IPS-11a (cell line): ENCODE measurements at regions not wholly inside any gene's neighbourhood (a gene's known extent, or its start where the extent isn't known, plus 50 kb on each side); places are given as distances from the start of the nearest gene placed in this dataset.
"Not testable (repeated sequence)": the region's sequence is repeated elsewhere in the genome, so short reads cannot be mapped to it uniquely, and the experiment has no call there.

Source experiments
- H3K4me3 ChIP-seq: one replicate; pipeline ENCODE4 v1.5.1; 2013; ENCODE audit warnings: low read depth, low read length, control low read depth

DNA sequence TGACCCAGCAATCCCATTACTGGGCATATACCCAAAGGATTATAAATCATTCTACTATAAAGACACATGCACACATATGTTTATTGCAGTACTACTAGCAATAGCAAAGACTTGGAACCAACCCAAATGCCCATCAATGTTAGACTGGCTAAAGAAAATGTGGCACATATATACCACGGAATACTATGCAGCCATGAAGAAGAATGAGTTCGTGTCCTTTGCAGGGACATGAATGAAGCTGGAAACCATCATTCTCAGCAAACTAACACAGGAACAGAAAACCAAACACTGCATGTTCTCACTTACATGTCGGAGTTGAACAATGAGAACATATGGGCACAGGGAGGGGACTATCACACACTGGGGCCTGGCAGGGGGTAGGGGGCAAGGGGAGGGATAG lies 183.0 kb downstream of the HACE1 start:
- not testable (repeated sequence) for H3K4me3 ChIP-seq

GRCh38 chr6:104675161-104675560 lies 184.6 kb downstream of the HACE1 start:
- not testable (repeated sequence) for H3K4me3 ChIP-seq

DNA sequence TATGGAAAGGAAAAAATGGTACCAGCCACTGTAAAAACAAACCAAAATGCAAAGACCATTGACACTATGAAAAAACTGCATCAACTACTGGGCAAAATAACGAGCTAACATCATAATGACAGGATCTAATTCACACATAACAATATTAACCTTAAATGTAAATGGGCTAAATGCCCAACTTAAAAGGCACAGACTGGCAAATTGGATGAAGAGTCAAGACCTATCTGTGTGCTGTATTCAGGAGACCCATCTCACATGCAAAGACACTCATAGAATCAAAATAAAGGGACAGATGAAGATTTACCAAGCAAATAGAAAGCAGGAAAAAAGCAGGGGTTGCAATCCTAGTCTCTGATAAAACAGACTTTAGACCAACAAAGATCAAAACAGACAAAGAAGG lies 186.6 kb downstream of the HACE1 start:
- H3K4me3 ChIP-seq: not testable (repeated sequence)

DNA sequence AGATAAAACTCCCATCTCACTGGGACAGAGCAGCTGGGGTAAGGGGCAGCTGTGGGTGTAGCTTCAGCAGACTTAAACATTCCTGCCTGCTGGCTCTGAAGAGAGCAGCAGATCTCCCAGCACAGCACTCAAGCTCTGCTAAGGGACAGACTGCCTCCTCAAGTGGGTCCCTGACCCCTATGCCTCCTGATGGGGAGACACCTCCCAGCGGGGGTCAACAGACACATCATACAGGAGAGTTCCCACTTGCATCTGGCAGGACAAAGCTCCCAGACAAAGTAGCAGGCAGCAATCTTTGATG lies 188.2 kb downstream of the HACE1 start:
- H3K4me3 ChIP-seq: not testable (repeated sequence)

GRCh38 chr6:104670834-104671590 lies 188.7 kb downstream of the HACE1 start:
- not testable (repeated sequence) for H3K4me3 ChIP-seq

GRCh38 chr6:104669483-104669882 lies 190.2 kb downstream of the HACE1 start:
- H3K4me3 ChIP-seq: no peak overlapping the region

DNA sequence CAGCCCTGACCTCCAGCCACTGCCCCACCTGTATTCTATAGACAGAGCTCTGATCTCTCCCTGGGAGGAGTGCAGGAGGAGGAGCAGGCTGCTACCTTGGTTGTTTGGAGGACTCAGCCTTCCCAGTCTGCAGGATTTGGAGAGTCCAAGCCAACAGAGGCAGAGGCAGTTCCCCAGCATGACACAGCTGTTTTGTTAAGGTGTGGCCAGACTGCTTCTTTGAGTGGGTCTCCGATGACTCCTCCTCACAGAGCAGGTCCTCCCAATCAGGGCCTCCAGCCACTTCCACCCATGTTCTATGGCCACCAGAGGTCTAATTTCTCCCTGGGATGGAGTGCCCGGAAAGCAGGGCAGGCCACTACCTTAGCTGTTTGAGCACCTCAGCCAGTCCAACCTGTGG lies 203.5 kb downstream of the HACE1 start:
- H3K4me3 ChIP-seq: no peak overlapping the region

DNA sequence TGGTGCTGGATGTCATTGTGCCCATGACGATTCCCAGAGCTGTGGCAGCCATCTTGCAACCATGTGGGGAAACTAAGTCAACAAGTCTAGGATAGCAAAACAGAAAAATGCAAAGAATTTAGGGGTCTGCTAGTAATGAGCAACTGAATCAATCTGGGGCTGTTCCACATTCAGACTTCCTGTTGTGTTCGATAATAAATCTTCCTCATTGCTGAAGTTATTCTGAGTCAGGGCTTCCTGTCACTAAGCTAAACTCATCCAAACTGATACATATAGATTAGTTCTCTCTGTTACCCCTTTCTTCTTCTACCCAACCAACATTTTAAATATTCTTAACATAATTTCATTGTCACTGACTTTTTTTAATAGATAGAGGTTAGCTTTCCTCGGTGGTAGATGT lies 205.9 kb downstream of the HACE1 start:
- no peak overlapping the region for H3K4me3 ChIP-seq

- H3K4me3 ChIP-seq: no peak overlapping the region
Observed at GRCh38 chr6:104648347-104648746, 211.4 kb downstream of the HACE1 start.

- H3K4me3 ChIP-seq: no peak overlapping the region
Observed at GRCh38 chr6:104644848-104645247, 214.9 kb downstream of the HACE1 start.

GRCh38 chr6:104642871-104643270 lies 216.8 kb downstream of the HACE1 start:
- no peak overlapping the region for H3K4me3 ChIP-seq

- no peak overlapping the region for H3K4me3 ChIP-seq
Observed at GRCh38 chr6:104640761-104641160, 219.0 kb downstream of the HACE1 start.

DNA sequence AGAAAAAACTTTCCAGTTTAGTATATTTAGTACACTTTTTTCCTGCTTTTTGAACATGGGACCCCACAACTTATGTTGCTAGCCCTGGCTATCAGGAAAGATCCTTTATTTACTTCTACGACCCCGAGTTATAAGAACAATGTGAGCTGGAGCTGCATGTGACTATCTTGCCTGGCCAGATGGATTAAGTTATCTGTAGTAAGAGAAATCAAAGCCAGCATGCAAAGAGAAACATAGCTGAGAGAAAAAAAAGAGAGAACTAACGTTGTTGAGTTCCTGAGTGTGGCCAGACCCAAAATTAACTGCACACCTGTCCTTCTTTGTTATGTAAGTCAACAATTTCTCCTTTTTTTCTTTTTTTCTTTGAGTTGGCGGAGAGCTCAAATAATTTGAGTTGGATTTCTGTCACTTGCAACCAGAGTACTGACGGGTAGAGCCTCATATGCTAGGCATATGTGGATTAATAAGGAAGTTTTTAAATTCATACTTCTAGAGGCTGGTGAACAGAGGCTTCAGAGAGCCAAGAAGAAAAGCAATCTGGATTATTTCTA lies 219.5 kb downstream of the HACE1 start:
- H3K4me3 ChIP-seq: no peak overlapping the region

GRCh38 chr6:104639668-104640067 lies 220.1 kb downstream of the HACE1 start:
- H3K4me3 ChIP-seq: no peak overlapping the region

DNA sequence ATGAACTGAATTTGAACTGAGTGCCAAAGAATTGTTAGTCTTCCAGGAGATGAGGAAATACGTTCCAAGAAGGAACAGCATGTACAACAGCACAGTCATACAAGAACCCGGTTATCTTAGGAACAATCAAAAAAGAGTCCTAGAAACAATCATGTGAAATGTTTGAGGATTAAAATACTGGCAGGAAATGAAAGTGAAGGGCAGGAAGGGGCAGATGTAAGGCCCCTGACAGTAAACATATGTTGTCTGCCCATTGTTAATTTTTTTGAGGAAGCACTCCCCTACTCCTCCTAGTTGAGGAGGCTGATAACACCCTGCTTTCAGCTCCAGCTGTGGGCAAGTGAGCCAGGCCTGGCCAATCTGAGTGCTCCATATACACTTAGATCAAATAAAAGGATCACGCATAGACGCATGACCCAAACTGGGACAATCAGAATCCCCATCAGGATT lies 220.9 kb downstream of the HACE1 start:
- H3K4me3 ChIP-seq: no peak overlapping the region

DNA sequence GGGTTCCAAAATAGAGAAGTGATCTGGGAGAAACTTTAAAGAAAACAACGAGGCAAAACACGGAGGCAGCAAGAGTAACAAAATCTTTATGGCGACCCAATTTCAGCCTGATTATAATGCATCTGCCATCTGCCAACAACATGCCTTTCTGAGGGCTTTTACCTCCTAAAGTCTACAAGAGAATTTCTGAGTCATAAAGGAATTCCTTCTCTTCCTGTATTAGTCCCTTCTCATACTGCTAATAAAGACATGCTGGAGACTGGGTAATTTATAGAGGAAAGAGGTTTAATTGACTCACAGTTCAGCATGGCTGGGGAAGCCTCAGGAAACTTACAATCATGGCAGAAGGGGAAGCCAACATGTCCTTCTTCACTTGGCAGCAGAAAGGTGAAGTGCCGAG lies 226.6 kb downstream of the HACE1 start:
- H3K4me3 ChIP-seq: no peak overlapping the region

- H3K4me3 ChIP-seq: no peak overlapping the region
Observed at GRCh38 chr6:104632588-104632987, 227.1 kb downstream of the HACE1 start.

DNA sequence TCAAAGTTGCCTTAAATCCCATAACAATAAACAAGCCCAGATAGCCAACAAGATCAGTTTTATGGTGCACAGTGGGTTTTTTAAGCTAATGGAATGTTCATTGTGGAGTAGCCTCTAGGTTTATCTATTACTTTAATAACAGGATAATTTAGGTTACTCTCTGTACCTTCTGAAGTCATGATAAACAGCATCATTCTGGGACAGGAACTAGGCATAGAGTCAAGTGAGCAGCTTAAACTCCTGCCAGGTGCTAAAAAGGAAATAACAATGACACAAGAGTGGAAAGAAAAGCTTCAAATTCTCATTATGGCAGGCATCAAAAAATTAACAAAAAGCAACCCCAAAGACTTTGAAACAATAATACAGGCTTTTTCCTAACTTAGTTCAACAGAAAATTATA lies 228.8 kb downstream of the HACE1 start:
- H3K4me3 ChIP-seq: no peak overlapping the region

DNA sequence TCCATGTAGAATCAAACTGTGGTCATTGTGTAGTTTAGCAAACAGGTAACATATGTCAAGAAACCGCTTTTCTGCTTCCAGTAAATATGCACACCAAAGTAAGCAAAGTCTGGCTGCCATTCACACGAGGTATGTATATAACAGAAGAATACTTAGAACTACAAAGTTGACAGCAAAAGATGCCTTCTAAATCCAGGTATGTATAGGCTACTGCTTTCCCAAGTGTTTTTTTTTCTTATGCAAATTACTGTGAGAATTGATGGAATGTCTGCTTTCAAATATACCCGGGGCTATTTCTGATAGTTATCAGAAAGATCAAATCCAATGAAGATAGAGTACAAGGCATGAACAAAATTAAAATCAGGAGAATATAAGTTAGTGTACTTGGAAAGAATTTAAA lies 229.2 kb downstream of the HACE1 start:
- H3K4me3 ChIP-seq: no peak overlapping the region

DNA sequence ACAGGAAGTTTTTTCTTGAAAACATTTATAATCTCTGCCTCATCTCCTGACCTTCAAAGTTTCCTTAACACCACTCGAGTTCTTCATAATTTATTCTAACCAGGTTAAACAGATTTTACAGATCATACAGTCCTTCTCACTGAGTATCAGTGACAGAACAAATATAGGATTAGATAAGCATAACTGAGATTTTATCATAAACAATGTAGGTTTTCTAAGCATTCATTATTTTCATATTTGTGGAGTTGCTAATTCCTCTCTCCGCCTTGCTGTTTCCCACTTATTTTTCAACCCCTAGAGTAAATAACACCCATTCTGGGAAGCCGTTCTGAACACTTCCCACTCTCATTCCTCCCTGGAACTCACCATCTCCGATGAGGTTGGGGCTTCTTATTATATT lies 229.9 kb downstream of the HACE1 start:
- no peak overlapping the region for H3K4me3 ChIP-seq

GRCh38 chr6:104625536-104625935 lies 234.2 kb downstream of the HACE1 start:
- H3K4me3 ChIP-seq: no peak overlapping the region

GRCh38 chr6:104623052-104623690 lies 236.5 kb downstream of the HACE1 start:
- no peak overlapping the region for H3K4me3 ChIP-seq

- H3K4me3 ChIP-seq: no peak overlapping the region
Observed at GRCh38 chr6:104621396-104621795, 238.3 kb downstream of the HACE1 start.
